M059J (cell line): ENCODE measurements at regions not wholly inside any gene's neighbourhood (a gene's known extent, or its start where the extent isn't known, plus 50 kb on each side); places are given as distances from the start of the nearest gene placed in this dataset.

Experiments used
- DNase-seq: peaks from one replicate; pipeline ENCODE4 v3.0.0-alpha.2; 2012; ENCODE audit warnings: low read depth

- no peak for DNase-seq
These were observed 165.7 kb upstream of the FN1 start for GRCh38 chr2:215601526-215601925.

- peak; percentile 77 for DNase-seq
These were observed 162.6 kb upstream of the FN1 start for GRCh38 chr2:215598376-215598975.

- DNase-seq, result no peak
These were observed 161.7 kb upstream of the FN1 start for GRCh38 chr2:215597577-215597976.

DNA sequence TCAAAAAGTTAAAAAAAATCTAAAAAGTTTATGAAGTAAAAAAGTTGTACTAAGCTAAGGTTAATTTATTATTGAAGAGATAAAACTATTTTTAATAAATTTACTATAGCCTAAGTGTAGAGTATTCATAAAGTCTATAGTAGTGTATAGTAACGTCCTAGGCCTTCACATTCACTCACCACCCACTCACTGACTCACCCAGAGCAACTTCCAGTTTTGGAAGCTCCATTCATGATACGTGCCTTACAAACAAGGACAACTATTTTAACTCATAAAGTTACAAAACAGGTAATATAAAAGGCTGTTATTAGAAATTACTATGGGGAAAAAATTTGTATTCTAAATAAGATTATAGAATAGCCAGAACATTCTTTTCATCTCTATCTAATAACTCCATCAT lies 158.9 kb upstream of the FN1 start:
- no peak for DNase-seq

GRCh38 chr2:215590010-215590745 lies 154.3 kb upstream of the FN1 start:
- DNase-seq, result peak; percentile 40

GRCh38 chr2:215583881-215584280 lies 148.0 kb upstream of the FN1 start:
- DNase-seq, result no peak

GRCh38 chr2:215579809-215580208 lies 143.9 kb upstream of the FN1 start:
- no peak for DNase-seq

GRCh38 chr2:215577356-215577755 lies 141.5 kb upstream of the FN1 start:
- no peak for DNase-seq

GRCh38 chr2:215576572-215576971 lies 140.7 kb upstream of the FN1 start:
- DNase-seq, result no peak

- no peak for DNase-seq
These were observed 137.6 kb upstream of the FN1 start for GRCh38 chr2:215573496-215573895.

DNA sequence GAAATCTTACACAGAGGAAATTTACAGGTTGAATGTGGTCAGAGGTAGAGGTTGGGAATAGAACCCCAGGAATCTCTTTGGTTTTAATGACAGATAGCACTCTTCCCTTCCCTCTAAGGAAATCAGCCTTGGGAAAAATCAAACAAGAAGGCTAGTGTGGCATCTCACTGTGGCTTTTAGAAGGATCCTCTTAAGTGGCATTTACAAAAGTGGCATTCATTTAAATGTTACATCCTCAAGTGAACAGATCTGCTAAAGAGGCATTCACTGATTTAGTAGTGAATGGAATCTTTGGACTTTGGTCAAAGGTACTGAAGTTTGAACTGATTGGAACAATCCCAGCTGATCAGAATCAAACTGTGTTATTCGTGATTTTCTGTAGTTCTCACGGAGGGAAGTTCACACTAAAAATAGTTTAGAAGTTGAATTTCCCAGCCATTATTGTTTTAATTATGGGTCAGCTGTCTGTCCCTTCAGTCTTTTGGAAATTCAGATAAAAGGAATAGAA lies 136.5 kb upstream of the FN1 start:
- DNase-seq, result no peak

DNA sequence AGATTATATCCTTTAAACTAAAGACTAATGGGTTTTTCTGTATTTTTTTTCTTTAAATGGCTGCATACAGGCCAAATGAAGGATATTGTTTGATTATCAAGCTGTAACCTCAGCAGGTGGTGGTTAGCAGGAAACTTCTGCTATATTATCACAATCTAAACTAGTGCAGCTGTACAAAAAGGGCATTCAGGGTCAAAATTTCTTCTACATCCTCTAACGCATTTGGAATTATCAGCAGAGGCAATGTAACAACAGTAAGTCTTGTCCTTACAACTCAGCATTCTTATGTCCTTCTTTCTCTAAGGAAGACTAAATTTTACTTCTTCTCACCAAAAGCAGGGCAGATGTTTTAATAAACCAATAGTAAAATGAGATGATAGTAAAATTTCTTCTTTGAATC lies 135.8 kb upstream of the FN1 start:
- DNase-seq, result no peak

- DNase-seq, result no peak
These were observed 131.6 kb upstream of the FN1 start for GRCh38 chr2:215567504-215567903.

DNA sequence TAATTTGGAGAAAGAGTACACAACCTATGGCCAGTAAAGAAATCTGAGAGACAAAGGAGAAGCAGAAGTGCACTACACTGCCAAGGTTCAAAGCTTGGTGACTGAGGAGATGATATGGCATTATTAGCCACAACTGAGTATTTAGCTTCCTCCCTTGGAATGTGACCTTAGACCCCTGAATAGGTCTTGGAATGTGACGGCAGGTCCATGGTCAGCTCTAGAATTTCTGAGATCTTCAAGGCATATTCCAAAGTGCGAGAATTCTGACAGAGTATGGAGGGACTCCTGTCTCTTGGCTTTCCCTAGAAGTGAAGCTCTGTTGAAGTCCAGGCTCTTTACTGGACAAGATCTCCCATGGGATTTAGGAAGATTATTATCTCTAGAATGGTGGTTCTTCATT lies 130.0 kb upstream of the FN1 start:
- peak; percentile 50 for DNase-seq

DNA sequence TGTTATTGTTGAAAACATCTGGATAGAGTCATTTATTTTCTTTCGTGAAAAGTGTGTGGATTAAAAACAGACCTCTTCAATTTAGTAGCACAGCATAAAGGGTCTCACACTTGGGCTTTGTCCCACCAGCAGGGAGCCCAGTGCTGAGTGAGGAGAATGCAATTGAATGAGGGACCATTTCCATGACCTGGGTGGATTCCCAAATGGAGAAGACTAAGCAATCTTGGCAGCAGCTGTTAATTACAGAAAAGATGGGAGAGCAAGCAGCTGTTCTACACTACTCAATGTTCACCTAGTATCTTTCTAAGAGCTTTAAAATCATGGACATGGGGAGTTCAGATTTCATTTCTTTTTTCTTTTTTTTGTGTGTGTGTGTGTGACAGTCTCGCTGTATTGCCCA lies 121.8 kb upstream of the FN1 start:
- no peak for DNase-seq

DNA sequence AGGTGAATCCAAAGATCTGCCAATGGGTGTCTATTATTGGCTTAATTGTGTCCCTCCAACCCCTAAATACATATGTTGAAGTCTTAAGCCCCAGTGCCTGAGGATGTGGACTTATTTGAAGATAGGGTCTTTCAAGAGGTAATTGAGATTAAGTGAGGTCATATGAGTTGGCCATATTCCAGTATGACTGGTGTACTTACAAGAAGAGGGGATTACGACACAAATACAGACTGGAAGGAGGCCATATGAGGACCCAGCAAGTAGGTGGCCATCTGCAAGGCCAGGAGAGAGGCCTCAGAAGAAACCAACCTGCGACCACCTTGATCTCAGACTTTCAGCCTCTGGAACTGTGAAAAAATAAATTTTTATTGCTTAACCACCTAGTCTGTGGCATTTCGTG lies 121.1 kb upstream of the FN1 start:
- no peak for DNase-seq

DNA sequence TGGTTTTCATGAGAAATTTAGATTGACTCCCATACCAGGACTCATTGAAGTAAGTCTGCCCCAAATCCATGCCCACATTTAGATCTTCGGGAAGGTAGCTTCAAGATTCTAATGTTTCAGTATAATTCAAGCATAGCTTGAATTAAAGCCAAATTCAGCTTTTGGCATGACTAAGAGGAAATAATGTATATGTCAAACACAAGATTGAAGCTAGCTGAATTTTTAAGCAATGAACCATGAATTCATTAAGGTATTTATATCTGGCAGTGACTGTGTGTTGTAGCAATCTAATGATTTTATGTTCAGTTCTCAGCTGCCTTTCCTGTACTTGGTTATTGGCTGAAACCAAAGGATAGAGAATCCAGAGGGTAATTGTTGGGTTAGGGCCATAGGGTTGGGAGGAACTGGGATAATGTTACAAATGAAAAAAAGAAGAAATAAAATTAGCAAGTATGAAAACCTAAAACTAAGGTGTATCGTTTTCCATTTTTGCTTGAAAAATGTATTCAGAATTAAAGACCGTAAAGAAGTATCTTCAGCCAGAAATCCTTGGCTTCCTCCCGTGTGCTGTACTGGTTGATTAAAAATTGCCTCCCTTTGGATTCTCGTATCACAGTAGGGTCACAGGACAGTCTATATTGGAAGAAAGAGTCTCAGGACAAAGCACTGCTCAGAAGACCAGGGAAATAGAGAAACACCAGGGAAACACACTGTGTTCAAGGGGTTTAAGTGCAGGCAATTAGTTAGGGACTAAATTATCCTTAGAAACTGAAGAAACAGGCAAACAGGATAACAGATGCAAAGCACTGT lies 119.0 kb upstream of the FN1 start:
- DNase-seq, result no peak

GRCh38 chr2:215553946-215554345 lies 118.1 kb upstream of the FN1 start:
- no peak for DNase-seq

GRCh38 chr2:215552144-215552580 lies 116.3 kb upstream of the FN1 start:
- DNase-seq, result no peak

- DNase-seq, result no peak
These were observed 114.5 kb upstream of the FN1 start for GRCh38 chr2:215550331-215550730.

DNA sequence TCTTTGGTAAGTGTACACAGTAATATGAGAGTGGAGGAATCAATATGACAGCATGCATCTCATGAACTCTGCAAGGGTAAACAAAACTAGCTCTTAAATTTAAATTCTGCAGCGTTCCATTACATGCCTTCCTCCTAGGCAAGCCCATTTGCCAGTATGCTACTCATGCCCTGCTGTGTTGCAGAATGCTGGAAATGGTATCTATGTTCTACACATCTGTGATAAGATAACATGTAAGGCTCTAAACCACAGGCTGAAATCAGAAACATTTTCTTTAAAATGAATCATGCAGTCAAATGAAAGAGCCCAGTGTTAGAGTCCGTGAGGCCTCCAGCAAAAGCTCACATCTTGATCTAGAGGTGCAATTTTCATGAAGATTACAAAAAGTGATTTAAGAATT lies 112.8 kb upstream of the FN1 start:
- DNase-seq, result no peak

DNA sequence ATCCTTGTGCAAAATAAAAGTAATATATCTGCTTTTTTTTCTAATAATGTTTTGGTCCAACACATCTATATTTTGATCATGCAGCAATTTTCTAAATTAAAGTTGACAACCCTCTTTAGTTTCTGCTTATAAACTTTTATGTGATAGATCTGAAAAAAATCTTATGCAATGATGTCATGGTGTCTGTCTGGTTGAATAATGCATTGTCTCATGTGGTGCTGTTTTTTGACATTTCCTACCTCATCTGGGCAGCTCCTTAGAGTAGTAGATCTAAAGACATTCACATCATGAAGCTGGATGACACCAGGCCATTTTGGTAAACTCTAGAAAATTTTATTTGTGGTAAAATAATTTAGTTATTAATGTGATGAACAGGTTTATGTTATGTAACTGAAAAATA lies 106.8 kb upstream of the FN1 start:
- DNase-seq, result no peak

DNA sequence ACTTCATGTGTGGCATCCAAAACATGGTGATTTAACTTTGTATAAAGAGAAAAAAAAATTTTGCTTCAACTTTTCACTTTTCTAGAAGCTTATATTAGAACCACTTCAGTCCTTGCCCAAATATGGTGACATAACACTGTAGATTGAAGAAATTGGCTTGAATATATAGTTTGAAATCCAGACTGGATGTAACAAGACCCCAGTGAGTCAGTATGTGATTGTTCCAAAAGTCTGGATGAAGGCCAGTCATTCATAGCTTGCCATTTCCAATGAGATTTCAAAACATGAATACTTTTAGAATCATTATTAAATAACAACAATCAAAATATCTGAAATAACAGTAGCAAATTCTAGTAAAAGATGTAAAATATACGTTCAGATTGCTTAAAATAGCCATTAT lies 104.8 kb upstream of the FN1 start:
- DNase-seq, result peak; percentile 63
